ENCODE measurements at regions not wholly inside any gene's neighbourhood (a gene's known extent, or its start where the extent isn't known, plus 50 kb on each side); places are given as distances from the start of the nearest gene placed in this dataset.
"Not testable (repeated sequence)": the region's sequence is repeated elsewhere in the genome, so short reads cannot be mapped to it uniquely, and the experiment has no call there.

DNA sequence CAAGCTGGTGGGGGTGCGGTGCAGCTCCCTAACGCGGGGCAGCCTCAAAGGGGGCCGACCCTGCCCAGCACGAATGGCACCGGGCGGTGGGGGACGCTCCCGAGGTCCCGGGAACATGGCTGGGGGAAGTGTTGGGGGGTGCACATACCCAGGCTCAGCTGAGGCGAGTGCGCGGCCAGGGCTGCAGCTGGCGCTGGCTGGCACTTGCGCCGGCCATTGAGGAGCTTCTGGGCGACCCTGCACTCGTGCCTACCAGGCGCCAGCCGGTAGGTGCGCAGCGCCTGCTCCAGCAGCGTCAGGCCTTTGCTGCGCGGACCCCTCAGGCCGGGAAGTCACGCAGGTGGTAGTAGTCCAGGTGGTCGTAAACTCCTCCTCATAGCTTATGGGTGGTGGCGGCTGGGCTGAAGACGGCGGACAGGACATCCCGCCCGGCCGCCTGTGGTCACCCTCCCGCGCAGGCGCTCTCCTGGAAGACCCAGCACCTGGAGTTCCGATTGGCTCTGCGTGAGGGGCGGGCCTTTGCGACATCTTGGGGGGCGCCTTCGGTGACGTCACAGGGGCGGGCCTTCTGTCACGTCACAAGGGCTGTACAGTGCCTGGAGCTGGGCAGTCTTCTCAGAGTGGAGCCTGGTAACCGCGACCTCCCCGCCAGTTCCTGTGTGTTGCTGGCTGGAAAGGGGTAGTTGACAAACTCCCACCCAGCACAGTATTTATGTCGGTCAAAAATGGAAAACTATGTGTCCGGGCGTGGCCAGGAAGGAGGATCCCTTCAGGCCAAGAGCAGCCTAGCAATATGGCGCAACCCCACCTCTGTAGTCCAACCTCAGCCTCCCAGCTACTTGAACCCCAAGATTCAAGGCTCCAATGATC, 74.5 kb upstream of the ERV3-1 start:
- Histone ChIP-seq H3K4me3 (peak overlapping the region; percentile 77), H3K4me2 (peak overlapping the region; percentile 74)
- H3K9me2 ChIP-seq (ENCODE audit: insufficient read depth); H3F3A ChIP-seq (replicated peaks; ENCODE audit: low read depth); H3K27ac ChIP-seq (ENCODE audit: low read depth); H3K4me1 ChIP-seq (ENCODE audit: insufficient read depth); H3K27ac Mint-ChIP-seq; H3K36me3 Mint-ChIP-seq (ENCODE audit: low read depth); H4K20me1 ChIP-seq (replicated peaks; ENCODE audit: insufficient read depth); H3K4me3 Mint-ChIP-seq; H3K4me1 Mint-ChIP-seq; H3K27me3 Mint-ChIP-seq (ENCODE audit: insufficient read depth, low read depth, poor library complexity); H3K79me2 ChIP-seq (replicated peaks; ENCODE audit: insufficient read depth); H3K27me3 ChIP-seq (ENCODE audit: insufficient read depth); H2AFZ ChIP-seq; H3K36me3 ChIP-seq (ENCODE audit: insufficient read depth); H3K9me3 Mint-ChIP-seq: not testable (repeated sequence)
- peak; percentile 77 for TF ChIP-seq POLR2AphosphoS5 (IDR thresholded peaks at IDR 0.05; ENCODE audit: low read depth)
- ATAC-seq (peak; percentile 67), DNase-seq (ENCODE audit: low spot score) (peak; percentile 84)

DNA sequence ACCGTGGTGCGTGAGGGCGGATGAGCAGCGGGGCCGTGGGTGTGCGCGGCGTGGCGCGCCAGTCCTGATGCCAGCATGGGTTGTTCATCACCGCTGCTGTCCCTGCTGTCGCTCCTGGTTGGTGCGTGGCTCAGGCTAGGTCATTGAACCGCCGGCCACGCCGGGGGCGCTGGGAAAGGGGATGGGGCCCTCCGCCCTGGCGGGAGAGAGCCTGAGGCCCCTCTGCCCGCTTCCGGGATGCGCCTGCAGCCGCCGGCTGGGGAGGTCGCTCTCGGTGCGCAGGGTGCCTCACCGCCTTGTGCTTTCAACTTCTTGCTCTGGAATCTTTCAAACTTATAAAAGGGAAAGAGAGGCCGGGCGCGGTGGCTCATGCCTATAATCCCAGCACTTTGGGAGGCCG, 68.5 kb upstream of the ERV3-1 start:
- H3K4me3 ChIP-seq; H3K36me3 ChIP-seq (ENCODE audit: insufficient read depth); H3K36me3 Mint-ChIP-seq (ENCODE audit: low read depth); H3K9me2 ChIP-seq (ENCODE audit: insufficient read depth); H3K4me2 ChIP-seq; H3K4me1 Mint-ChIP-seq; H4K20me1 ChIP-seq (replicated peaks; ENCODE audit: insufficient read depth); H2AFZ ChIP-seq; H3K27me3 ChIP-seq (ENCODE audit: insufficient read depth); H3F3A ChIP-seq (replicated peaks; ENCODE audit: low read depth); H3K27ac ChIP-seq (ENCODE audit: low read depth); DNase-seq (ENCODE audit: low spot score); H3K4me3 Mint-ChIP-seq; H3K4me1 ChIP-seq (ENCODE audit: insufficient read depth); H3K79me2 ChIP-seq (replicated peaks; ENCODE audit: insufficient read depth); H3K27ac Mint-ChIP-seq; H3K27me3 Mint-ChIP-seq (ENCODE audit: insufficient read depth, low read depth, poor library complexity); H3K9me3 Mint-ChIP-seq: not testable (repeated sequence)
- ATAC-seq, result peak; percentile 70

DNA sequence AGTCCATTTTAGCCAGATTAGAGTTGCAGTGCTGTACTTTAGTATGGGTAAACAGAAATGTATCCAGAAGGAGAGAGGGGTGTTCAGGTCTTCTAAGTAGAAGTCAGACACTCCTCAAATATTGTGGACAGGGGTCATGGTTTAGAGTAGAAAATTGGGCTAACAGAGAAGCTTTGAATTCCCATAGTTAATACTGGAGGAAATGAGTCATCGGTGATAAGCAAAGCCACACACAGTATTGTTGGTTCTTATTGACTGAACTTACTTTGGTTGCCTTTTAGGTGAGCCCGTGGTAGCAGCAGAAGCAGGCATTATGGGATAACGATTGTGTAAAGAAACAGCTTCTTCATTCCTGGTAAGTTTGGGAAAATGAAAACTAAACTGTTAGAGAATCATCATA, 66.7 kb upstream of the ERV3-1 start:
- not testable (repeated sequence) for H3F3A ChIP-seq (replicated peaks; ENCODE audit: low read depth); H3K27ac ChIP-seq (ENCODE audit: low read depth); ATAC-seq; H3K79me2 ChIP-seq (replicated peaks; ENCODE audit: insufficient read depth); H3K4me2 ChIP-seq; H4K20me1 ChIP-seq (replicated peaks; ENCODE audit: insufficient read depth); DNase-seq (ENCODE audit: low spot score); H3K27me3 ChIP-seq (ENCODE audit: insufficient read depth); H3K27me3 Mint-ChIP-seq (ENCODE audit: insufficient read depth, low read depth, poor library complexity); H3K36me3 ChIP-seq (ENCODE audit: insufficient read depth); H3K36me3 Mint-ChIP-seq (ENCODE audit: low read depth); H3K4me1 ChIP-seq (ENCODE audit: insufficient read depth); H2AFZ ChIP-seq; H3K9me3 Mint-ChIP-seq; H3K4me3 ChIP-seq; H3K9me2 ChIP-seq (ENCODE audit: insufficient read depth); H3K27ac Mint-ChIP-seq; H3K4me1 Mint-ChIP-seq; H3K4me3 Mint-ChIP-seq

DNA sequence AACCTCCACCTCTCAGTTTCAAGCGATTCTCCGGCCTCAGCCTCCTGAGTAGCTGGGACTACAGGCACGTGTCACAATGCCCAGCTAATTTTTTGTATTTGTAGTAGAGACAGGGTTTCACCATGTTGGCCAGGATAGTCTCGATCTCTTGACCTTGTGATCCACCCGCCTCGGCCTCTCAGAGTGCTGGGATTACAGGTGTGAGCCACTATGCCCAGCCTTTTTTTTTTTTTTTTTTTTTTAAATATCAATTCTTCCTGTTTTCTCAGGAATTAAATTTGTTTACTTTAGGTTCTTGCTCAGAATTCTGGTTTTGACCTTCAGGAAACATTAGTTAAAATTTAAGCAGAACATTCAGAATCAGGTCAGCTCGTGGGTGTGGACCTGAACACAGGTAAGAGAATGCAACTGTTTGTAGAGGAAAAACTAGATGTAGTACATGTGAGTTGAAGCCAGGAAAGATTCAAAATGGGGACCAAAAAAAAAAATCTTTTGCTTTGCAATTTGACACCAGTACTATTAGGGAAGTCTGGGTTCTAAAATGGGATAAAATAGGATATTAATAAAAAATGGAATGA, 65.5 kb upstream of the ERV3-1 start:
- not testable (repeated sequence) for DNase-seq (ENCODE audit: low spot score); H3F3A ChIP-seq (replicated peaks; ENCODE audit: low read depth); H3K36me3 ChIP-seq (ENCODE audit: insufficient read depth); H4K20me1 ChIP-seq (replicated peaks; ENCODE audit: insufficient read depth); H3K4me1 ChIP-seq (ENCODE audit: insufficient read depth); H3K27me3 ChIP-seq (ENCODE audit: insufficient read depth); H3K36me3 Mint-ChIP-seq (ENCODE audit: low read depth); H3K4me3 ChIP-seq; H3K4me2 ChIP-seq; ATAC-seq; H3K27me3 Mint-ChIP-seq (ENCODE audit: insufficient read depth, low read depth, poor library complexity); H3K27ac Mint-ChIP-seq; H3K4me1 Mint-ChIP-seq; H3K9me3 Mint-ChIP-seq; H3K79me2 ChIP-seq (replicated peaks; ENCODE audit: insufficient read depth); H3K9me2 ChIP-seq (ENCODE audit: insufficient read depth); H3K4me3 Mint-ChIP-seq; H2AFZ ChIP-seq; H3K27ac ChIP-seq (ENCODE audit: low read depth)

DNA sequence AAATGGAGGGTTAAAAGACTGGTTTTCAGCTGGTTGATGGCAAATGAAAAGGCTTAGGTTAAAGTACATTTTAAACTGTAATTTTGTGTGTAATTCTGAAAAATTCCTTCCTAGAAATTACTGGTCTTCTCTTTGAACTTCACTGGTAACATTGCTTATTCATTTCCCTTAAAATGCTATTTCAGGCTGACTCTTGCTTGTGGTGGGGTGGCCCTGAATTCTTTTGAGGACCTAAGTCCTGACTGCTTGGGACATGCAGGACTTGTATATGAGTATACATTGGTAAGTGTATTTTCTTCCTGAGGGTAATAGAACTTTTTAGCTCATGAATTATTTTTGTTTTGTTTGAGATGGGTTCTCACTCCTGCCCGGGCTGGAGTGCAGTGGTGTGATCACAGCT, 63.0 kb upstream of the ERV3-1 start:
- H3K4me1 ChIP-seq (ENCODE audit: insufficient read depth); H3K27me3 Mint-ChIP-seq (ENCODE audit: insufficient read depth, low read depth, poor library complexity); DNase-seq (ENCODE audit: low spot score); H3K27ac ChIP-seq (ENCODE audit: low read depth); H3K79me2 ChIP-seq (replicated peaks; ENCODE audit: insufficient read depth); H2AFZ ChIP-seq; H3K27ac Mint-ChIP-seq; H3K27me3 ChIP-seq (ENCODE audit: insufficient read depth); H3K9me2 ChIP-seq (ENCODE audit: insufficient read depth); H4K20me1 ChIP-seq (replicated peaks; ENCODE audit: insufficient read depth); H3K4me3 ChIP-seq; H3K4me2 ChIP-seq; H3K36me3 ChIP-seq (ENCODE audit: insufficient read depth); H3K4me3 Mint-ChIP-seq; H3K4me1 Mint-ChIP-seq; H3K9me3 Mint-ChIP-seq; H3F3A ChIP-seq (replicated peaks; ENCODE audit: low read depth); ATAC-seq: not testable (repeated sequence)
- H3K36me3 Mint-ChIP-seq (ENCODE audit: low read depth), result peaks cover 11% of the 10 kb centered on the region; the same call in 2 of the 3 replicates

DNA sequence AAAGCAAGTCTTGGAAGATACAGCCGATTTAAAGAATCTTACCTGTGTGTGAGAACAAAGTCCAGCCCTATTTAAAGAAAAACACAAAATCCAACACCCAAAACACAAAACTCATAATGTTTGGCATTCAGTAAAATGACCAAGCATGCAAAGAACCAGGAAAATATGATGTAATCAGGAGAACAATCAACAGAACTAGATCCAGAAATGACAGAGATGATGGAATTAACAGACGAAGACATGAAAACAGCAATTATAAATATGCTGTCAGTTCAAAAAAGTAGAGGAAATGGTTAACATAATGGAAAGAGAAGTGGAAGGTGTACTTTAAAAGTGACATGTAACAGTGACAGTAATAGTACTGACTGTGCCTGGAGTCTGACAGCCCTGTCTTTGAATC, 56.1 kb upstream of the ERV3-1 start:
- H3F3A ChIP-seq (replicated peaks; ENCODE audit: low read depth); H3K27ac ChIP-seq (ENCODE audit: low read depth); H3K4me1 Mint-ChIP-seq; H3K79me2 ChIP-seq (replicated peaks; ENCODE audit: insufficient read depth); H3K4me2 ChIP-seq; ATAC-seq; H3K36me3 ChIP-seq (ENCODE audit: insufficient read depth); H3K4me3 Mint-ChIP-seq; H3K27me3 Mint-ChIP-seq (ENCODE audit: insufficient read depth, low read depth, poor library complexity); H4K20me1 ChIP-seq (replicated peaks; ENCODE audit: insufficient read depth); H3K27me3 ChIP-seq (ENCODE audit: insufficient read depth); H3K4me3 ChIP-seq; H3K9me2 ChIP-seq (ENCODE audit: insufficient read depth); H3K4me1 ChIP-seq (ENCODE audit: insufficient read depth); DNase-seq (ENCODE audit: low spot score); H3K36me3 Mint-ChIP-seq (ENCODE audit: low read depth); H2AFZ ChIP-seq; H3K9me3 Mint-ChIP-seq: not testable (repeated sequence)
- 0 out of 2 replicates have a peak overlapping the region, but pooled peaks have one; percentile 5 for H3K27ac Mint-ChIP-seq

Data from GM23338 (cell line).